Fibroblast of lung (primary cell): ENCODE measurements at regions not wholly inside any gene's neighbourhood (a gene's known extent, or its start where the extent isn't known, plus 50 kb on each side); places are given as distances from the start of the nearest gene placed in this dataset.

Experiments
- EZH2 ChIP-seq: IDR thresholded peaks from 2 replicates; pipeline ENCODE4 v1.5.1; 2012; ENCODE audit warnings: low read length, control low read depth, mild to moderate bottlenecking; ENCODE audit errors: missing control alignments
- TF ChIP-seq, protein P1 (sequence below), 2 donors: IDR thresholded peaks in 1 of 2; conservative IDR thresholded peaks in 1 of 2; 1 replicate in 1 of 2; 2 replicates in 1 of 2; pipeline ENCODE4 v1.5.1; 2011 to 2012; ENCODE audit warnings: low read length in 2 of 2, control low read depth in 1 of 2, inconsistent platforms in 1 of 2, low read depth in 1 of 2, mild to moderate bottlenecking in 1 of 2

DNA sequence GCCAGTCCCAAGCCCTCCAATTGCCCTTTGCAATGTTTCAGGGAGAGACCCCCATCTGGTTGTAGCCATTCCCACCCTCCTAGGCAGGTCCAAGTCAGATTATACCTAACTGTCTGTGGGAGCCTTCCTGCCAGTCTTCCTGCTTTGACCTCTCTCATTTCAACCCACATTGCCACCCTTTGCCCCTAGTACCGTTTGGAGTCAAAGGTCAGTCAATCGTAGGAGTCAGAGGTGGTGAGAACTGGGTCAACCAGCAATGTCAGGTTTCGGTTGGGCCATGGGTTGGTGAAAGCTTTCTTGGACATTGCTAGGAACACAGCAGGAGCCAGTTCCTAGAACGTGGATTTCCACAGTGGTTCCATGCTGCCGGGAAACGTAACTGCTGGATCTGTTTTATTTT is 269.4 kb upstream of the GHITM start:
- TF ChIP-seq, protein P1, sequence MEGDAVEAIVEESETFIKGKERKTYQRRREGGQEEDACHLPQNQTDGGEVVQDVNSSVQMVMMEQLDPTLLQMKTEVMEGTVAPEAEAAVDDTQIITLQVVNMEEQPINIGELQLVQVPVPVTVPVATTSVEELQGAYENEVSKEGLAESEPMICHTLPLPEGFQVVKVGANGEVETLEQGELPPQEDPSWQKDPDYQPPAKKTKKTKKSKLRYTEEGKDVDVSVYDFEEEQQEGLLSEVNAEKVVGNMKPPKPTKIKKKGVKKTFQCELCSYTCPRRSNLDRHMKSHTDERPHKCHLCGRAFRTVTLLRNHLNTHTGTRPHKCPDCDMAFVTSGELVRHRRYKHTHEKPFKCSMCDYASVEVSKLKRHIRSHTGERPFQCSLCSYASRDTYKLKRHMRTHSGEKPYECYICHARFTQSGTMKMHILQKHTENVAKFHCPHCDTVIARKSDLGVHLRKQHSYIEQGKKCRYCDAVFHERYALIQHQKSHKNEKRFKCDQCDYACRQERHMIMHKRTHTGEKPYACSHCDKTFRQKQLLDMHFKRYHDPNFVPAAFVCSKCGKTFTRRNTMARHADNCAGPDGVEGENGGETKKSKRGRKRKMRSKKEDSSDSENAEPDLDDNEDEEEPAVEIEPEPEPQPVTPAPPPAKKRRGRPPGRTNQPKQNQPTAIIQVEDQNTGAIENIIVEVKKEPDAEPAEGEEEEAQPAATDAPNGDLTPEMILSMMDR (conservative IDR thresholded peaks at IDR 0.05 in 1 of 2, IDR thresholded peaks at IDR 0.05 in 1 of 2; ENCODE audit: low read depth in 1 of 2, low read length in 2 of 2): no peak
- TF ChIP-seq EZH2: no peak
